GM21390 (cell line): ENCODE measurements at regions not wholly inside any gene's neighbourhood (a gene's known extent, or its start where the extent isn't known, plus 50 kb on each side); places are given as distances from the start of the nearest gene placed in this dataset.
"Not testable (repeated sequence)": the region's sequence is repeated elsewhere in the genome, so short reads cannot be mapped to it uniquely, and the experiment has no call there.

Experiments
- ATAC-seq: cut with Tn5 transposase; IDR thresholded peaks from one replicate; pipeline ENCODE4 v1.9.1; 2021; ENCODE audit not compliant: unreplicated experiment

- ATAC-seq = no peak
Measured at GRCh38 chr14:92223025-92223424, 99.9 kb upstream of the SLC24A4 start.

DNA sequence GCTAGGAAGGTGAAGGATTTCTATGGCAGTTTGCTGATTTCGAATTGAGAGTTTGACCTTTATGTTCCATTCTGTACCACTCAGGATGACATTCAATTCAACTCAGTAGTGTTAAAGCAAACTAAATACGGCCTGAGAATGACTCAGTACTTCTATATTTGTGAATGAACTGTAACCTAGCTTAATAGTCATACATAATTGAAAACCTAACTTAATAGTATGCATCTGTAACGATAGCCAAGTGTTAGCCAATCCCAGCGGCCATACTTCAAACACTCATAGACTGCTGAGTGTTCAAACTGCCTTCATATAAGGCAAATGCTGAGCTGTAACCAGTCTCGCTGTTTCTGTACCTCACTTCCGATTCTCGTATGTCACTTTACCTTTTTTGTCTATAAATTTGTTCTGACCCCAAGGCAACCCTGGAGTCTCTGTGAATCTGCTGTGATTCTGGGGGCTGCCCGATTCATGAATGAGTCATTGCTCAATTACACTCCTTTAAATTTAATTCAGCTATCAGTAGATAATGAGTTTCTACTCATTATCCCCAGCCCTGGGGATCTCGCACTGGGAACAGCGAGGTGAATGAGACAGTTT, 98.5 kb upstream of the SLC24A4 start:
- ATAC-seq = no peak

- ATAC-seq = no peak
Measured at GRCh38 chr14:92225731-92226130, 97.2 kb upstream of the SLC24A4 start.

- not testable (repeated sequence) for ATAC-seq
Measured at GRCh38 chr14:92226166-92226565, 96.8 kb upstream of the SLC24A4 start.

- ATAC-seq = no peak
Measured at GRCh38 chr14:92236243-92236900, 86.6 kb upstream of the SLC24A4 start.

DNA sequence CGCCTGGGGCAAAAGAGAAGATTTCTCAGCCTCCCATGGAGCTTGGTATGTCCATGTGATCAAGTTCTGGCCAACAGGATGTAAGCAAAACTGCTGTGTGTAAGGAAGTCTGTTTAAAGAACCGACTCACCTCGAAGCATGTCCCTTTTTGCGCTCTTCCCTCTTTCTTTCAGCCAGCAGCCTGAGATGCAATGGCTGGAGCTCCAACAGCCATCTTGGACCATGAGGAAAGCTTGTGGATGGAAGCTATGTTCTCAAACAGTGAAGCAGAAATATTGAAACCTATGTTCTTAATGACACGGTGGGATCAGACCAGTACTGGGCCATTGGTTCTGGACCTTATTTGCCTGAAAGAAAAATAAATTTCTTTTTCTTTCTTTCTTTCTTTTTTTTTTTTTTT, 82.3 kb upstream of the SLC24A4 start:
- no peak for ATAC-seq

GRCh38 chr14:92241966-92242595, 80.9 kb upstream of the SLC24A4 start:
- ATAC-seq = no peak

- no peak for ATAC-seq
Measured at GRCh38 chr14:92244805-92245204, 78.2 kb upstream of the SLC24A4 start.

GRCh38 chr14:92247341-92247740, 75.6 kb upstream of the SLC24A4 start:
- ATAC-seq = no peak

DNA sequence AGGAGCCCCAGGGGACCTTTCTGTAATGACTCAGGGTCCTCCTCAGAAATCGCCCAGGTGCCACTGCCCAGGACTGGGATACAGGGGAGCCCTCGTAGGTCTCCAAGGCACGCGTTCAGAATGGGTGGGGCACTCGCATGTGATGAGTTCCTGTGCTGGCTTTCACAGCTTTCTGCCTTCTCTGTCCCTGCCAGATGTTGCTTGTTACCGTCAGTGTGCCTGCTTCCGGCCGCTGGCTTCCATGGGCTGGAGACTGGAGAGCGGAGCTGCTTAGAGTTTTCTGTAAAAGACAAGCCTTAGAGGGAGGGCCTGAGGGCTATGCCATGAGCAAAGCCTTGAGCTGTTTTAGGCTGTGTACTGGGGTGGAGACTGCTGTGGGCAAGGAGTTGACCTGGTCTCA, 75.0 kb upstream of the SLC24A4 start:
- ATAC-seq = no peak

- ATAC-seq = no peak
Measured at GRCh38 chr14:92248696-92249095, 74.3 kb upstream of the SLC24A4 start.

DNA sequence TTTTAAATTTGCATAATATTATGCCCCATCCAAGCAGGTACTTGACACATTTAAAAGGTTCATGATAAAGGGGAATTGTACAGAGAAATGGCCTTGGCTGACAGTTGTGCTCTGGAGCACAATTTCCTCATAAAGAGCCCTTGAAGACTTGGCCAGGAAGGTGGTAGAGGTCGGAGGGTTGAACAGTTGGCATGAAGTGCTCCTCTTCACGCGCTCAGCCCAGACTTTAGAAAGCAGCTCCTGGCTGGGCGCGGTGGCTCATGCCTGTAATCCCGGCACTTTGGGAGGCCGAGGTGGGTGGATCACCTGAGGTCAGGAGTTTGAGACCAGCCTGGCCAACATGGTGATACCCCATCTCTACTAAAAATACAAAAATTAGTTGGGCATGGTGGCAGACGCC, 72.6 kb upstream of the SLC24A4 start:
- ATAC-seq = not testable (repeated sequence)

- ATAC-seq = no peak
Measured at GRCh38 chr14:92252323-92252722, 70.6 kb upstream of the SLC24A4 start.

DNA sequence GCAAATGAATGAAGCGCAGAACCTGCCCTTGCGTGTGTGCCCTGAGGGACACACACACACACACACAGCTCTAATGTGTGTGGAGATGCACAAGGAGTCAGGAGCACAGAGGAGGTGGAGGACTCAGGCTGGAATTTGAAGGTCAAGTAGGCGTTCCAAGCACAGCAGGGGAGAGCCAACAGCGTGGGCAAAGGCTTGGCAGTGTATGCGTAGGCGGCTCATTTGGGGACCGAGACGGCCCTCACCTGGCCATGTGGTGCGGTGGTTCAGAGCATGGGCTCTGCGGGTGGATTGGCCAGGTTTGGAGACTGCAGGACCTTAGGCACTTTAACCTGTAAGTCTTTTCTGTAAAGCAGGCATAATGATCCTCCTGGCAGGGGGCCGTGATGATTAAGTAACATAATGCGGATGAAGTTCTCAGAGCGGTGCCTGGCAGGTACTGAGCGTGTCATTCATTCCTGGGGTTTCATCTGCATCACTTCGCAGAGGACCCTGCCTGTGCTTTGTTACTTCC, 69.5 kb upstream of the SLC24A4 start:
- no peak for ATAC-seq

DNA sequence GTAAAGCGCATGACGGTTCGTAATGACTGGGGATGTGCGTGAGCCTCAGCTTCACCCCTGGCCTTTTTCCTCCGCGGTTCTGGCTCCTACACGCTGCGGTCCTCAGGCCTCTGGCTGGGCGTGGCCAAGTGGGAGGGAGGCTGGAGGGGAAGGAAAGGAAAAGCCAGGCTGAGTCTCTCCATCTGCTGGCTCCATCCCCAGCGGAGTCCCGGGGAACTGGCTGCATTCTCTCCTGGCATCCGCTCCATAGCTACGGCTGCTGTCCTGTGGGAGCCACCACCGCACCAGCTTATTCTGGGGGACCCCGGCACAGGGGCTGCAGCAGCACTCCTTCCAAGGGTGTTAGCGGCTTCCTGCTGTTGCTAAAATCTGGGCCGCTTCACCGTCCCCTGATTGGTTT, 68.2 kb upstream of the SLC24A4 start:
- no peak for ATAC-seq

DNA sequence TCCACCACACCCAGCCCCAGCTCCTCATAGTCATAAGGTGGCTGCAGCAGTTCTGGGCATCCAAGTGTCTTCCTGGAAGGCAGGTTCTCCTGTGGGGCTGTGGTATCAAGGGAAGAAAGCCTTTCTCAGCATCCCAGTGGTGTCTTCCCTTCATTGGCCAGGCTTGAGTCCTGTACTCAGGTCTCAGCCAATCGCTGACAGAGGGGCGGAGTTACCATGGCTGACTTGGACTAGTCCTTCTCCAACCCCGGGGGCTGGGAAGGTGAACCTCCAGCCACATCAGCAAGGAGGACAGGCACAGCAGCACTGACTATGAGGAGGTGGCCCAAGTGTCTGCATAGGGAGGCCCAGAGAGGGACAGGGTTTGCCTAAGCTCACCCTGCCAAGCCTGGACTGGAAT, 64.0 kb upstream of the SLC24A4 start:
- ATAC-seq = no peak

- peak; percentile 85 for ATAC-seq
Measured at GRCh38 chr14:92259613-92260357, 63.2 kb upstream of the SLC24A4 start.

DNA sequence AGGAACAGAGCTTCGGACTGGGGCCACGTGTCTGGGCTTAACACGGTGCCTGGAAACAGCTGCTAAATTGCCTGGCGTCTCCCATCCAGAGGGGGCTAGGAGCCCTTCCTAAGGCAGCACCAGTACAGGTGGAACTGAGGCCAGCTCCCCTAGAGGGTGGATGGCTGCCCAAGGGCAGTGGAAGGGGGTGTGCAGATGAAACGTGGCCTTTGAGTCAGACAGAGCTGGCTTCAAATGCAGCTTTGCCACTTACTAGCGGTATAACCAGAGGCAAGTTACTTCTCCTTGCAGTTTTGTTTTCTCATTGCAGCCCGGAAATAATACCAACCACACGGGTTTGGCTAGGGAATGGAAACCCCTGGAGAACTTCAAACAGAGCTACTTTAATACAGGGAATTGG, 59.3 kb upstream of the SLC24A4 start:
- ATAC-seq = no peak

DNA sequence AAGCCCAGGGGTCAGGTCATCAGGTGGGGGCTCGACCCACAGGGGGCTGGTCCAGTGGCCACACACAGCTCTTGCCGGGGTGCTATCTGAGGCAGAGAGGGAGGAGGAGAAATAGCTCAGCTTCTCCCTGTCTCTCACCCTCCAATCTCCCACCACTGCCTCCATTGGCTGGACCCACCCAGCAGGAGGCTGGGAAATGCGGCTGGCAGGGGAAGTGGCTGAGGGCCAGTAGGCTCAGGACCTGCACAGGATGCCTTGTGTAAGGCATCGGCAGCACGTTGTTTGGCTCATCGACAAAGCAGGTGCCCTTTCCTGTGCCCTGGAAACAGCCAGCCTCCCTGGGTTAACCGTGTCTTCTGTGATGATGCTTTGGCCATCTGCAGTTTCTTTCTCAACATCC, 58.8 kb upstream of the SLC24A4 start:
- ATAC-seq = no peak

DNA sequence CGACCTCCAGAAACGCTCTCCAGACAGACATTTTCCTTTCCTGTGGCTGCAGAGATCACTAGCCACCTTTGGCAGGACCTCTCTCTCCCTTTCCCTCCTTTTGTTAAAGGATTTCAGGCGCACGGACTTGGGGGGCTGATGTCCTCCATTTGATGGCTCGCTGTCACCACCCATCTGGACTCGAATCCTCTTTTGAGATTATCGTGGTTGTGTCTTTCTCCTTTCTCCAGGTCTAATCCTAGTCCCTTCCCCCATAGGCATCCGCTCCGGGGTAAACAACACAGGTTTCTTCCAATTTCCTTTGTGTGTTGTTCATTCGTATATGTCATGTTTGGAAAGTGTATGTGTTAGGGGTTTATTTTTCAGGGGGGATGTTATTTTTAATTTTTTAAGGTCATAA, 56.7 kb upstream of the SLC24A4 start:
- ATAC-seq = no peak
